Endodermal cell (in vitro differentiated cells): ENCODE measurements at regions not wholly inside any gene's neighbourhood (a gene's known extent, or its start where the extent isn't known, plus 50 kb on each side); places are given as distances from the start of the nearest gene placed in this dataset.

Experiments used
- DNase-seq: peaks from one replicate; pipeline ENCODE4 v3.0.0-alpha.2; 2017
- H3K27ac ChIP-seq: 2 replicates; pipeline ENCODE4 v1.5.1; 2013; ENCODE audit warnings: mild to moderate bottlenecking, low read depth, low read length, moderate library complexity
- H3K27me3 ChIP-seq: 2 replicates; pipeline ENCODE4 v1.6.1; 2013; ENCODE audit warnings: mild to moderate bottlenecking, low read length, moderate library complexity; ENCODE audit not compliant: insufficient read depth, control insufficient read depth, poor library complexity, severe bottlenecking
- H3K36me3 ChIP-seq: 2 replicates; pipeline ENCODE4 v1.7.0; 2013; ENCODE audit warnings: mild to moderate bottlenecking, low read length, moderate library complexity; ENCODE audit not compliant: control insufficient read depth, insufficient read depth
- H3K4me1 ChIP-seq: one replicate; pipeline ENCODE4 v1.7.0; 2013; ENCODE audit warnings: low read length; ENCODE audit not compliant: control insufficient read depth, insufficient read depth
- H3K4me3 ChIP-seq: 2 replicates; pipeline ENCODE4 v1.5.1; 2013; ENCODE audit warnings: mild to moderate bottlenecking, low read length, moderate library complexity
- H3K9ac ChIP-seq: 2 replicates; pipeline ENCODE4 v1.6.1; 2013; ENCODE audit warnings: mild to moderate bottlenecking, low read length, moderate library complexity; ENCODE audit not compliant: poor library complexity, severe bottlenecking; ENCODE audit errors: extremely low read depth
- H3K9me3 ChIP-seq: 2 replicates; pipeline ENCODE4 v1.6.1; 2013; ENCODE audit warnings: mild to moderate bottlenecking, low read length, moderate library complexity; ENCODE audit not compliant: control insufficient read depth
- H3K27ac Mint-ChIP-seq: 2 replicates; pipeline ENCODE4 v1.8.0; 2020; ENCODE audit warnings: mixed read lengths
- H3K27me3 Mint-ChIP-seq: 2 replicates; pipeline ENCODE4 v1.8.0; 2021; ENCODE audit warnings: mild to moderate bottlenecking, mixed read lengths; ENCODE audit not compliant: insufficient read depth
- H3K36me3 Mint-ChIP-seq: 2 replicates; pipeline ENCODE4 v1.8.0; 2020; ENCODE audit warnings: low read depth, mixed read lengths
- H3K4me1 Mint-ChIP-seq: 2 replicates; pipeline ENCODE4 v1.8.0; 2020; ENCODE audit warnings: mixed read lengths
- H3K4me3 Mint-ChIP-seq: 2 replicates; pipeline ENCODE4 v1.8.0; 2020; ENCODE audit warnings: mild to moderate bottlenecking, moderate library complexity, mixed read lengths
- H3K9me3 Mint-ChIP-seq: 2 replicates; pipeline ENCODE4 v1.8.0; 2020; ENCODE audit warnings: mild to moderate bottlenecking, mixed read lengths
- WGBS, 2 experiments: methylation state at CpG; one replicate each; pipeline versions ENCODE4 v1.1.5 to v1.1.7; 2013; ENCODE audit warnings: missing lambda C conversion rate in 2 of 2, mixed read lengths in 1 of 2; ENCODE audit not compliant: insufficient coverage in 1 of 2, insufficient read length in 1 of 2; 5-methylcytosine and 5-hydroxymethylcytosine counted together
- TF ChIP-seq, protein P1 (sequence below): fragments of 200-600 bp; sonication (generic); conservative IDR thresholded peaks from 2 replicates; pipeline ENCODE4 v1.5.0; 2021; ENCODE audit warnings: antibody characterized with exemption, mild to moderate bottlenecking

DNA sequence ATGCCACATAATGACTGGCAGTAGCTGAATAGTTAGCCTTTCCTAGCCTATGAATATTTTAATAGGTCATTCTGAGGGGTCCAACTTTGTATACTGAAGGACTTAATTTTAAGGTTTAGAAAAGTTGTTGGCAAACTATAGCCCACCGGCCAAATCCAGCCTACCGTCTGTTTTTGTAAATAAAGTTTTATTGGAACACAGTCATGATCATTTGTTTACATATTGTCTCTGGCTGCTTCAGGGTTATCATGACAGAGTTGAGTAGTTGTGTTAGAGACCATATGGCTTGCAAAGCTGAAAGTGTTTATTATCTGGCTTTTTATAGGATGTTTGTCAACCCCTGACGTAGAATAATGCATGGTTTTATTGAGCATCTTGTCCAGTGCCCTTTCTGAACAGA is 73.4 kb downstream of the NTMT2 start:
- H3K27me3 ChIP-seq = no peaks in the 10 kb centered on the region
- no peaks in the 10 kb centered on the region for H3K4me1 ChIP-seq
- Mint-ChIP-seq H3K27me3 (no peaks in the 10 kb centered on the region), H3K36me3 (no peaks in the 10 kb centered on the region), H3K9me3 (no peaks in the 10 kb centered on the region), H3K4me3 (no peak overlapping the region), H3K27ac (no peak overlapping the region), H3K4me1 (no peaks in the 10 kb centered on the region)
- 83 to 87% methylated on average over 3 of the region's 3 CpGs for WGBS, 2 experiments
- no peaks in the 10 kb centered on the region for H3K9me3 ChIP-seq
- TF ChIP-seq, protein P1, sequence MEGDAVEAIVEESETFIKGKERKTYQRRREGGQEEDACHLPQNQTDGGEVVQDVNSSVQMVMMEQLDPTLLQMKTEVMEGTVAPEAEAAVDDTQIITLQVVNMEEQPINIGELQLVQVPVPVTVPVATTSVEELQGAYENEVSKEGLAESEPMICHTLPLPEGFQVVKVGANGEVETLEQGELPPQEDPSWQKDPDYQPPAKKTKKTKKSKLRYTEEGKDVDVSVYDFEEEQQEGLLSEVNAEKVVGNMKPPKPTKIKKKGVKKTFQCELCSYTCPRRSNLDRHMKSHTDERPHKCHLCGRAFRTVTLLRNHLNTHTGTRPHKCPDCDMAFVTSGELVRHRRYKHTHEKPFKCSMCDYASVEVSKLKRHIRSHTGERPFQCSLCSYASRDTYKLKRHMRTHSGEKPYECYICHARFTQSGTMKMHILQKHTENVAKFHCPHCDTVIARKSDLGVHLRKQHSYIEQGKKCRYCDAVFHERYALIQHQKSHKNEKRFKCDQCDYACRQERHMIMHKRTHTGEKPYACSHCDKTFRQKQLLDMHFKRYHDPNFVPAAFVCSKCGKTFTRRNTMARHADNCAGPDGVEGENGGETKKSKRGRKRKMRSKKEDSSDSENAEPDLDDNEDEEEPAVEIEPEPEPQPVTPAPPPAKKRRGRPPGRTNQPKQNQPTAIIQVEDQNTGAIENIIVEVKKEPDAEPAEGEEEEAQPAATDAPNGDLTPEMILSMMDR = no peak
- DNase-seq = no peak
- H3K4me3 ChIP-seq = no peak overlapping the region
- no peaks in the 10 kb centered on the region for H3K36me3 ChIP-seq
- no peak overlapping the region for H3K27ac ChIP-seq
- no peak overlapping the region for H3K9ac ChIP-seq

DNA sequence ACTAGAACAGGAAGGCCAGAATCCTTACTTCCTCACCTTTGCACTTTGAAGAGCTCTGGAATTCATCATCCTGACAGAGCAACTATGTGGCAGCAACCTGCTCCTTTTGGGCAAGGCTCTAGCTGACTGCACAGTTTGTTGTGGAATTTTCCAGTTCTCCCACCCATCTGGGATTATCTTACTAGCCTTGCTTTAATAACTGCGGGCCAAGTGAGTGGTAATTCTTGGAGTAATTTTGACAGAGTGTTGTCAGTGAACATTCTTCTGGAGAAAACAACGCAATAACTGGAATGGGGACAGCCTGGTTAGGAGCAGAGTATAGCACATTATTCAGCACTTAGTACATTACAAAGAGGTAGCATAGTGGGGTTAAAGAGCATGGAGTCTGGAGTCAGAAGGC is 75.3 kb downstream of the NTMT2 start:
- Mint-ChIP-seq H3K27me3 (no peaks in the 10 kb centered on the region), H3K4me3 (no peak overlapping the region), H3K36me3 (no peaks in the 10 kb centered on the region), H3K4me1 (no peaks in the 10 kb centered on the region), H3K9me3 (no peaks in the 10 kb centered on the region), H3K27ac (no peak overlapping the region)
- 95 to 100% methylated on average over 2 of the region's 2 CpGs for WGBS, 2 experiments
- H3K36me3 ChIP-seq = no peaks in the 10 kb centered on the region
- TF ChIP-seq, protein P1 = no peak
- H3K4me1 ChIP-seq = no peaks in the 10 kb centered on the region
- H3K9me3 ChIP-seq = no peaks in the 10 kb centered on the region
- H3K4me3 ChIP-seq = no peak overlapping the region
- no peak for DNase-seq
- H3K9ac ChIP-seq = no peak overlapping the region
- H3K27ac ChIP-seq = no peak overlapping the region
- H3K27me3 ChIP-seq = no peaks in the 10 kb centered on the region

DNA sequence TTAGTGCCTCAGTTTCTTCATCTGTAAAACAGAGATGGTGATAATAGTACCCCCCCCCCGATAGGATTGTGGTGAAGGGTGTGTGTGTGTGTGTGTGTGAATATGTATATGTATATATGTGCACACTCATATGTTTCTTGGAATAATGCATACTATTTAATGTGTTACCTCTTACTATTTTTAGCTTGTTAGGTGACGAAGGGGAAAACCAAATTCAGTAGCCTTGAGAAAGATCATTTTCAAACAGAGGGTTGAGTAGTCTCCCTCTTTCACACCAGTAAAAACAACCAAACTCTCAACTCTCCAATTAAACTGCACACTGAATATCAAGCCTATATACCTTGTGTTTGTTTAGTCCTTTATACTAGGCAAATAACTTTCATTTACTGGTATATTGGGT is 75.7 kb downstream of the NTMT2 start:
- TF ChIP-seq, protein P1 = no peak
- Histone ChIP-seq H3K27ac (no peak overlapping the region), H3K9ac (no peak overlapping the region), H3K27me3 (no peaks in the 10 kb centered on the region), H3K9me3 (no peaks in the 10 kb centered on the region), H3K4me3 (no peak overlapping the region), H3K36me3 (no peaks in the 10 kb centered on the region), H3K4me1 (no peaks in the 10 kb centered on the region)
- Mint-ChIP-seq H3K27ac (no peak overlapping the region), H3K27me3 (no peaks in the 10 kb centered on the region), H3K9me3 (no peaks in the 10 kb centered on the region), H3K4me1 (no peaks in the 10 kb centered on the region), H3K36me3 (no peaks in the 10 kb centered on the region), H3K4me3 (no peak overlapping the region)
- no peak for DNase-seq
- 83 to 100% methylated on average over 1 of the region's 2 CpGs for WGBS, 2 experiments
